NCI-H1930 (cell line): ENCODE measurements at regions not wholly inside any gene's neighbourhood (a gene's known extent, or its start where the extent isn't known, plus 50 kb on each side); places are given as distances from the start of the nearest gene placed in this dataset.

Source experiments
- DNase-seq, 2 experiments: peaks; one replicate each; lab custom pipeline; 2025; lab: John Stamatoyannopoulos, UW

DNA sequence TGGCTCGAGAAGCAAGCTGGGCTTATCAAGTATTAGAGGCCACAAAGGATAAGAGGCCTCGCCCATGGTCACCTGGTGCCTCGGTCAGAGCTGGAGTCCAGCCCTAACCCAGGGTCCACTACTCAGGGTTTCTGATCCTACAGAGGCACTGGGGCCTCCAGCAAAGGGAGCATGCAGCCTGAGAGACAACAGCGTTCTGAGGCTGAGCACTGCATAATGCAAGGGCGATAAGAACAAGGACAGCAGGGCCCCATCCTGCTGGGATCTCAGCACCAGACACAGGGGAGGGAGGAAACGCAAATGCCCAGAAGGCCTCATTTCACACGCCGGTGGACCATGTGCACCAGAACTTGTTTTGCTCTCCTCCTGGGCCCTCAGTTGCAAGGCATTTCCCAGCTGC is 63.0 kb downstream of the C5orf15 start:
- no peak for DNase-seq

DNA sequence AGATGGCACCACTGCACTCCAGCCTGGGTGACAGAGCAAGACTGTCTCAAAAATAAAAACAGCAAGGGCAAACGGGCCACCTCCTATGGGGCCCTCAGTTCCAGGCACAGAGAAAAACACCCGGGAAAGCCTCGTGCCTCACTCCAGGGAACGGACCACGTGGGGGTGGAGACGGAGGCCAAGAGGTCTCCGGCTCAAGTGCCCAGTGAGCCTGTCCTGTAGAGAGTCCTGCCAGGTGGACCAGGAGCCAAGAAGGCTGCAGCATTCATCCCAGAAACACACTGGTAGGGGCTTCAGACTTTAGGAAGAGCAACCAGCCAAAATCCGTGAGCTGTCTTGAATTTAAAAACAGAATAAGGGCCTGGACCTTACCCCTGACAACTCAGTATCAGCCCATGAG is 63.8 kb downstream of the C5orf15 start:
- no peak for DNase-seq

DNA sequence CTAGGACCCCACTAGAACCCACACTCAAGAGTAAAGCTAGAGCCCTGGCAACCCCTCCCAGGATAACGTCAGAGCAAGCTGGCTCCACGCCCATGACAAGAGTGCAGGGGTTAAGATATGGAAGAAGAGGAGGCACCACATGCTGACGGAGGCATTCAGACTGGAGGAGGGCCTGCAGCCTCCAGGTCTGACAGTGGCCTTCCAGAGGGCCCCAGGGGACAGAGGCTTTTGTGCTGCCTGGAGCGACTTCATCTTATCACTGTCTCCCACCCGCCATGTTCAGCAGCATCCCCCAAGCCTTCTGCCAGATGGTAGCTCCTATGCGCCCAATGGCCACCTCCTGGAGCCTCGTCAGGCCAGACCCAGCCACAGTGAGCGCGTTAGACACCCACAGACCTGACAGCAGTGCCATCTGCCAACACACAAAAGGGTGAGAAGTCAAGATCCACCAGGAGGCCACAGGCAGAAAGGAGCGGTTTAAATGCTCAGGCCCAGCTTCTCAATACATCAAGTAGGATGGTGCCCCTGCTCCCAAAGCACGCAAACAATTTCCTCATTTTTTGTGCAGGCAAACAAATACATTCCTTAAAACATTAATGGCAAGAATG is 65.8 kb downstream of the C5orf15 start:
- no peak for DNase-seq

DNA sequence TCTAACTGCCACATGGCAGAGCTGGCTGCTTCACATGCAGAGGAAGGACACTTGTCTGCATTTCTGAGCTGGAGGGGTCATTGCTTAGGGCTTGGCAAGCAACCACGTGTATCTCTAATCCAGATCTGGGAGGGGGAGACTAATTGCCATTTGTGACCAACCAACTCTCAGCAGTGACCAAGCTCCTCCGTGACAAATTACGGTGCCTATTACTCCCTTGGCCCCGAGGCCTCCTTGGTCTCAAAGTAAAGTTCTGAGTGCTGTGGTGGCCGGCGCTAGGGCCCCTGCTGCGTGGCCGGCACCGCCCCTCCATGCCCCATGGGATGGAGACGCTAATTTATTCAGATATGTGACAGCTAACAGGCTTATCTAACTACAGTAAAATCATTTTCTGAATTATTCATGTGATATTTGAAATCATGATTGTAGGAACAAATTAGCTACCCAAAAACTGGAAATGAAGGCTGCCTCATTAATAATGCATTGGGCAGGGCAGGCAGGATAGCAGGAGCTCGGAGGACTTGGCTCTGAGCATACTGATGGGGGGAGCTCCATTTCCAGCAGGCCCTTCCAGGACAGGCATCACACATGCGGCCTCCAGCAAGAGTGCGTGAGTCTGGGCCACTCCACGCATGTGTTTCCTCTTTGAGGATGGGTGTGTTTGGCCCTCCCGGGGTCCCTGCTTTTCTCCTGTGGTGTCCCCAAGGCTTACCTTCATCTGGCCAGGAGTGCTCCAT is 67.7 kb downstream of the C5orf15 start:
- DNase-seq, result no peak

DNA sequence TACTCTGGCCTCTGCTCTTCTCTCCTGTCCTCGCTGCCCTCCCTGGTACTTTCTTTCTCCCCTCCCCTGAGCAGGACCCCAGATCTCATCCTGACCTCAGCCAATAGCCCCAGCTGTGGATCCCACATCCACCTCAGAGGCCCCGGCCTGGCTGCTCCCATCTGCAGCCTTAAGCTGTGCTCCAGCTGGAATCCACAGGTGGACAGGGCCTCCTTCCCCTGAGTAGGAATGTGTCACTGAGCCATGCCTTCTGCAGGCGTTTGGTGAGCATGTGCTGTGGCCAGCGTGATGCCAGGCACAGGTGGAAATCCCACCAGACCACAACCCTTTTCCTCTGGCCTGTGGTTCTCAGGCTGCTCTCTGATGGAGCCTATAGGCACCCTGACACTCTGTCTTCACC is 68.9 kb downstream of the C5orf15 start:
- no peak for DNase-seq

DNA sequence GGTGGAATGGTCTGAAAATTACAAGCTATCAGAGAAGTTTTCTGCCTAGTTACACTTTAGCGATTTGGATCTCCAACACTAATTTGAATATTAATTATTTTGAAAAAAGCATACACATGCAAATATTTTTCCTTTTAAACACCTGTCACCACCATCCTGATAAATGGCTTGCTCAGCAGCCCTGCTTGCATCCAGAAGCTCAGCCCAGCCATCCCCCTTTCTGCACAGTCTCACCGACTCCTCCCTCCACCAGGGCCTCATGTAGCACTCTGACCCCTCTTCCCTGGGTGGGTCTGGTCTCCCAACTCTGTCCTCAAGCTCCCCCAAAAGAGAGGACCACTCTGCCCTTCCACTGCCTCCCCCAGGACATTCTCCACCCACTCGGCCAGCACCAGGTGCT is 70.0 kb downstream of the C5orf15 start:
- no peak for DNase-seq

DNA sequence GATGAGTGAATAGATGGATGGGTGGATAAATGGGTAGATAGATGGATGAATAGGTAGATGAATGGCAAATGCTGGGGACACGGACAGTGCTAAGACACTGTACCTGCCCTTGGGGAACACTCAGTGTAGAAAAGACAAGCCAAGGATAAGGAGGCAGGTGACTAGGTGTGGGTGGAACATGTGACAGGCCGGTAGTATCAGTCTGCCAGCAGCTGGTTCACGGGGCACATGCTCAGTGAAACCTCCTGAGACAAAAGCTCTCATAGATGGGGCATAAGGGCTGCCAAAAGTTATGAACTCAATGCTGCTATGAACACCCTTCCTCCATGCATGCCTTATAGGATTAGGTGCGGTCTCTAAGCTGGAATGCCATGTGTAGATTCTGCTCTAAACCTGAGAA is 71.0 kb downstream of the C5orf15 start:
- DNase-seq, result no peak

DNA sequence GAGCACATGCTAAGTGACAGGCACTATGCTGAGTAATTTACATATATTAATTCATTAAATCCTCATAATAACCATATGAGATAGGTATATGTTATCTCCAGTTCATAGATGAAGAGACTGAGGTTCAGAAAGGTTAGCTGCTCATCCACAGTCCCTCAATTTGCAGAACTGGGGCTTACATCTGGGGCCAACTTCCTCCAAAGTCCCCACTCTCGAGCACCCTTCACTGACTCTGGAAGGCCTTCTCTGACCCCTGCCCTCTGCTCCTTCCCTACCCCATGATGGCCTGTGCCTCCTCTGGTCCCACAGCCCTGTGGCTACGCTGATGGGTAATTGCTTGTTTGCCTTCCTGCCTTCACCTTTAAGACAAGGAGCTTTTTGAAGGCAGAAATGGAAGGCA is 71.6 kb downstream of the C5orf15 start:
- no peak for DNase-seq

DNA sequence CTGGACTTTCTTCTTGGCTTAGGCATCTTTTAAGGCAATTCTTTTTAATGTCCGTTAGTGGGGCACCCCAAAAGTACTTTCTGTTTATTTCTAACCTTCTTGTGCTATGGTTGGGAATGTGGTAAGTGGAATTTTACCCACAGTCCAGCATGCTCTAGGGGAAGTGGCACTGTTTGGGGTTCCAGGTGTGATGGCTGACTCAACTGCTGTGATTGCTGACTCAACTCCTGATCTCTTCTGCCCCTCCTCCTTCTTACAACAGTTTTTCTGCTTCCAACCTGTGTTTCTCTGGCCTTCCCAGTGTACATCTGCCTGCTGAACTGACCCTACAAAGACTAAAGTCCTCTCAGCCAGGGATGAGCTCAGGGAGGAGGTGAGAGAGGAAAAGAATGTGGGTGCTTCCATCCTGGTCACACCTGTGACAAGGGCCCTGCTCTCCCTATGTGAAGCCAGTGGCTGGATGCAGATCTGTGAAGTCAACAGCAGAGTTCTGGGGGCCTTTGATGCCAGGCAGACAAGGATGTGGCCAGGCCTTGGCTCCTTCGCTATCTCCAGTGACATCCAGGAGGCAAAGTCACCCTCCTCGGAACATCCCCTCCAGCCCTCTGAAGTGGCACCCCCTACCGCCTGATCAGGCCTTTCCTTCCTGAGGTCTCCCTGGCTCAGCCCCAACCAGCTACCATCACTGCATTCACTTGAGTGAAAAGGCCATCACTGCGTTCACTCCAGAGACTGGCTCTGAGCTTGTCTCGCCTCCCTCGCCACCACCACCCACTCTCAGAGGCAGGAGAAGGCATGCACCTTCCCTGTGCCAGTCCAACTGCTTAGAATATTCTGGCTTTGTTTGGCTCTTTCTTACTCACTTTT is 72.2 kb downstream of the C5orf15 start:
- no peak for DNase-seq

DNA sequence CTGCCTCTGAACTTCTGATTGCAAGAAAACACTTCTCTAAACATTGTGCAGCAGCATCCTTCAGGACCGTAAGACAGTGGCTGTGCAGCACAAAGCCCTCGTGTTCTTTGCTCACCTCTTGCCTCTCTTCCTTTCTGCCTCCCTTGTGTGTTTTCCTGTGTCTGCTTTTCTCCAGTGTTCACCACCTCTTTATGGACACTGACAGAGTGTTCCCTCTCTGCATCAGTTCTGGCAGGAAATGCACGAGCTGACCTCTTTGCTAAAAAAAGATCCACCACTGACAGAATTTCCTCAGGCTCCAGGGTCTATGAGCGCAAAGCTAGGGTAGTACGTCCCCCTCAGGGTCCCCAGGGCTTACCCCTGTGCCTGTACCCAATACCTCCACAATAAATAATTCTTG is 74.3 kb downstream of the C5orf15 start:
- no peak for DNase-seq

DNA sequence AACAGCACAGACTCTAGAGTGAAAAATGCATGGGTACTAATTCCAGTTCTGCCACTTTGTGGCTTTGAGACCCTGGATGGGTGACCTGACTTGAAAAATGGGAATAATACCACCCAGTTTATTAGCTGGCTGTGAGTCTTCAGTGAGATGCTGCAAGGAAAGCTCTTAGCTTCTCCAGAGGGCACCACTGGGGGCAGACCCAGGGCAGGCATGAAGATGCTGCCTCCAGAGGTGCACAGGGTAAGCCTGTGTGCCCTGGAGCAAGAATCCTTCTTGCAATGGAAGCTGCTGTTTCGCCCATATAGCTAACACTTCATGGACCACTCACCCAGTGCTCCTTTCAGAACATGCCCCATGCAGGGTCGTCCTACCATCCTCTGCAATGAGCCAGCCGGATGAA is 75.7 kb downstream of the C5orf15 start:
- no peak for DNase-seq

DNA sequence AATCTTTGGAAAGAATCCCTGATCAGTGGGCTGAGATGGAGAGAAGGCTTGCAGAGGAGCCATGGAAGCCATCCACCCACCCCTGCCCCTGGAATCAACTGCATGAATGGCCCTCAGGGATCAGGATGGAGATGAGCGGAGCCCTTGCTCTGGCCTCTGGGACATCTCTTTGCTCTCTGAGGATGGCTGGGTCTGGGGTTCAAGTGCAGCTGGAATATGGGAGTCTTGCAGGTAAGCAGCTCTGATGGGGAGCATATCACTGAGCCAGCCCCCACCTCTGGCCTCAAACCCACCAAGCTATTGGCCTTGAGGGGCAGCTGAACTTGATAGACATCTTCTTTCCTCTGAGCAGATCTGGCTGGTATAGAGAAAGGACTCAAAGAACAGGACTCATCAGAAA is 76.1 kb downstream of the C5orf15 start:
- no peak for DNase-seq

DNA sequence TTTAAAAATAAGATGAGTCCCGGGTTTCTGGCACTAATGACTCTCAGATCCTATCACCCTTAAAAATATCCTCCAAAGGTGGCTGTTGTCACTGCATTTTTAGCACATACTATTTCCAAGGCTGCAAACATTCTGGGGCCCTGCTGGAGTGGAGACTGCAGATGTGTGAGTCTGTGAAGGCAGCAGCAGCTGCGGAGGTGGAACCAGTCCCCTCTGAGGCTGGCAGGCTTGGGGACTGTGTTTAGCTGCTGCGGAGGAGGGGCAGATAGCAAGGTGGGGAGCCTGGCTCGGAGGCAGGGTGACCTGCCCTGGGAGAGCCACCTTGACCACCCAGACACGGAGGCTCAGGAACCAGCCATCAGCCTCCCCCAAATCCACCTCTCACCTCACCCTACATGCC is 77.0 kb downstream of the C5orf15 start:
- DNase-seq, result no peak

DNA sequence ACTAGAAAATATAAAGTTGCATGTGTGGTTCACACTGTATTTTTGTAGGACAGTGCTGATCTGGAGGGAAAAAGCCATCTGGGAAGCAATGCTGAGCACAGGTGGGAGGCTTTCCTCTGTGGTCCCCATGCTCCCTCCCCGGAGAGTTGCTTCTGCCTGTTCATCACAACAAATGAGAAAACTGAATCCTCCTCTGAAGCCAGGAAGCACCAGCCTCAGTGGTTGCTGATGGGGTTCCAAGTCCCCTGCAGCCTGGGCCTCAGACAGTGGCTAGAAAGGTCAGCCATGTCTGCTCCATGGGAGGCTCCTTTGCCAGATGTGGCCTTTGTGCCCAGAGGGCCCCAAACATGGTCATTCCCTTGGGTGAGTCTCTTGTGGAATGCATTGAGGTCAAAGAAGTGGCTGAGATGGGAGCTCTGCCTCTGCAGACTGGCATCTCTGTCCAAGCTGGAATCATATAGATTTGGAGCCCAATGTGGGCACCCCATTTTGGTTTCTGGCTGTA is 77.6 kb downstream of the C5orf15 start:
- DNase-seq, result no peak

DNA sequence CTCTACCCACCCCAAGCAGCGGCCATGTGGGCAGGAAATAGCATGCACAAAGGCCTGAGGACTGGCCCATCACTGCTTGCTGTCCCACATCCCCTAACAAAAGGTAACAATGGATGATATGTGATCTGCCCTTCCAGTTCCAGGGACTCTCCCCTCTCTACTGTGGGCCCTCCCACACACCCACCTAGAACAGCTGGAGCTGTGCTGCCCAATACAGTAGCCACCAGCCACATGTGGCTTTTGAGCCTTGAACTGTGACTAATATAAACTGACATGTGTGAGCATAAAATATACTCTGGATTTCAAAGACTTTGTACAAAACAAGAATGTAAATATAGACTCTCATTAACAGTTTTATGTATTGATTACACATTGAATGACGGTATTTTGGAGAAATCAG is 78.1 kb downstream of the C5orf15 start:
- no peak for DNase-seq

DNA sequence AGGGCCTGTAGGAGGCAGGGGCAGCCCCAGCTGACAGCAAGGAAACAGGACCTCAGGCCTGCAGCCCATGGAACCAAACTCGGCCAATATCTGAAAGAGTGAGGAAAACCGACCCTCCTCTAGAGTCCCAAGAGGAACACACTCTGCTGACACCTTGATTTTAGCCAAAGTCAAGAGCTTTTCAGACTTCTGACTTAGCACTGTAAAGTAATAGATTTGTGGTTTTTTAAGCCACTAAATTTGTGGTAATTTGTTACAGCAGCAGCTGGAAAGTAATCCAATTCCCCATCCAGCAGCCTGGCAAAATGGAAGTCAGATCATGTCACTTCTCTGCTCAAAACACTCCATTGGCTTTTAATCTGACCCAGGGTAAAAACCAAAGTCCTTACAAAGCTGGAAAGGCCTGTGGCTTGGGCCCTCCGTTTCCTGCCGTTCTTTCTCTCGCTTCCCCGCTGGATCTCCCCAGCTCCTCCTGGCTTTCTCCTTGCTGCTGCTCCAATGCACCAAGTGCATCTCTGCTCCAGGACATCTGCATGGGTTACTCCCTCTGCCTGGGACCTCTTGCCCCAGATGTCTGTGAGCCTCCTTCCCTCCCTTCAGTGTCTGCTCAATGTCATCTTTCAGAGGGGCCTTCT is 79.0 kb downstream of the C5orf15 start:
- no peak for DNase-seq

DNA sequence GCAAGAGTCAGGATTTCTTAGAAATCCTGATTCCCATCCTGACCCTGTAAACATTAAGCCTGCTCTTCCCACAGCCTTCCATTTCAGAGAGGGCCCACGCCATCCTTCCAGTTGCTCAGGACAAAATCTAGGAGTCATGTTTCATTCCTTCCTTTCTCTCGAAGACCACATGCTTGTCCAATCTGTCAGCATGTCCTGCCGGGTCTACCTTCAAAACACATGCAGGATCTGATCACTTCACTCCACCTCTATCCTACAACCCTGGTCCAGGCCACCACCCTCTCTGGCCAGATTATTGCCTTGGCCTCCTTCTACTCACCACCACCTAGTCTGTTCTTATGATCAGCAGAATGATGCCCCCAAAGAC is 79.8 kb downstream of the C5orf15 start:
- DNase-seq, result no peak

DNA sequence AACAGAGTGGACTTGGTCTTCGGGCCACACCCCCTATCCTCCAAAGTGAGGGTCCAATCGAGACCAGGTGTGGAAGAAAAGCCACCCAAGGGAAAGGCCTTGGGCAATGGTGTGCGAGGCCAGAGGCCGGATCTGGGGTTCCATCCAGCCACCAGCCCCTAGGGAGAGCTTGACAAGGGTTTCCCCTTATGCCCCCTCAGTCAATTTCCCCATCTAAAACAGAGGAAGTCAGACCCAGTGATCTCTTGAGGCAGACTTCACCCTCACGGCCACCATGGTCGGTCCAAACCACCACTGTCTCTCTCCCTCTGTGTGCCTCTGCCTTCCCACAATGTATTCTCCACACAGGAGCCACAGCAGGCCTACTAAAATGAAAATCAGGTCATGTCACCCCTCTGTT is 82.9 kb downstream of the C5orf15 start:
- no peak for DNase-seq

DNA sequence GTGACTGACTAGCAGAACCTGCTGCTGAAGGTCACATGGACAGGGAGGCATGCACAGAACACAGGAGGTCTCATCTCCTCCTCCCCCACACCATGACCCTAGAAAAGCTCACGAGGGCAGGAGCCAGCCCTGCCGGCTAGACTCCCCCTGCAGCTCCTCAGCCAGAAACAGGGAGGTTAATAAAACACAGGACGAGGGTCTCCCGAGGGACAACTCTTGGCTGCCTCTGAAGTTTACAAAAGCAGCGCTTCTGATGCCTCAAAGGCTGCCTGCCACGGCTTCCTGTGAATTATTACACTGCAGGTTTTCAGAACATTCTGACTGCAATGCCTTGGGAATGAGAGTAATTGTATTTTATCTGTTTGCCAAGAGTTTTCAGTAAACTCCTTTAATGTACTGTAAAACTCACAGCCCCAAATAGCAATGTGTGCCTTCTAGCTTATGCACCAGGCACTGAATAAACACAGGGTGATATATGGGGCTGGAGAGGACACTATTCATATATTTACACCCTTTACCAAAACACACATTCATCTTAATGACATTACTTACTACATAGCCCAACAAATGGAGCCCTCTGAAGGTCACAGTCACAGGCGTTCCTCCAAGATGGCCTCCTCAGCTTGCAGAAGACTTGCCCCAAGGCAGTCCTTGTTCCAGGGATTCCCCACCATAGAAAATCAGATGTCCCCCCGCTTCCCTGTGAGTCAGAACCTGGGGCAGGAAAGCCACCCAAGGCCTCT is 83.7 kb downstream of the C5orf15 start:
- no peak for DNase-seq

DNA sequence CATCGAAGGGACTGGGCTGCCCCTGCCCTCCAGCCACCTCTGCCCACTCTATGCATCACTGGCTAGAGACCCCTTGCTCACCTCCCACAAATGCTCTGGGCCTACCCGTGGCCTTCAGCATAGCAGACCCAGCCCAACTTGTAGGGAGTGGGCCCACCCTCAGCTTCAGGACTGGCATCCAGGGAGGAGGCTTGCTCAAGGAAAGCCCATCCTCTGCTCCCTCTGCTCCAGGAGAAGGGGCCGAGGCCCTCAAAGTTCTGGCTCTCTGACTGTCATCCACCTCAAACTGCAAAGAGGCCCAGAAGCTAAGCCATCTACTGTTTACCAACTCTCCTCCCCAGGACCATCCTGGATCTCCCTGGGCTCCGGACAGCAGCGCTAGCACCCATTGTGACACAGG is 84.5 kb downstream of the C5orf15 start:
- DNase-seq, result no peak

DNA sequence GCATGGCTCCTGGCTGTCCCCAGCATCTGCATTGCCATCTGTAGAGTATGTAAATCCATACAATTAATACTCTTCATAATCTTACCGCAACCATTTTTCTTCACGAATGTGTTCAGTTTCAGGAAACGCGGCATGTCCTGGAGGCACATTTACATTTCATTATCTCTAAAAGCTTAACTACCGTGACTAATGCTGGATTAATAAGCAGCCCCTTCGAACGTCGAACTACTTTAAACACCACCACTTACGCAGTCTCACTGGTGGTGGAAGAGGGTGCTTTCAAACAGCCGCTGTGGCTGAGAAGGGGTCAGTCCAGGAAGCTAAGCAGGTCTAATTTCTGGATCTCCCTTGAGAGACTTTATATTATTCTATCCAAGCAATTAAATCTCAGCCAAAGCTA is 85.6 kb downstream of the C5orf15 start:
- no peak for DNase-seq

DNA sequence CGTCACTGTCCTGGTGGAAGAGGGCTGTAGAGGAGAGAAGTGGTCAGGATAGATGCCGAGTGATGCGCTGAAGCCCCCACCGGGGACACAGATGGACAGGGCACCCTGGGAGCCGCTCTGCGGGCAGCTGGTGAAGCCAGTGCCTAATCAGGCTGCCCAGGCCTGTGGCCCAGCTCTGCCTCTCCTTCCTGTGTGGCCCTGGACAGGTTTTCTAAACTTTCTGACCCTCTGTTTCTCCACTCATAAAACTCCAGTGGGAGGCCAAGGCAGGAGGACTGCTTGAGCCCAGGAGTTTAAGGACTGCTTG is 86.1 kb downstream of the C5orf15 start:
- no peak for DNase-seq
